Mucosa of gallbladder (tissue), 1 donor: ENCODE measurements at regions not wholly inside any gene's neighbourhood (a gene's known extent, or its start where the extent isn't known, plus 50 kb on each side); places are given as distances from the start of the nearest gene placed in this dataset.

ENCODE experiments used
- DNase-seq: peaks from one replicate; pipeline ENCODE4 v3.0.0-alpha.2; 2020; ENCODE audit warnings: low spot score
- donor health status: DM: no; HTN: no; CAD: no.

DNA sequence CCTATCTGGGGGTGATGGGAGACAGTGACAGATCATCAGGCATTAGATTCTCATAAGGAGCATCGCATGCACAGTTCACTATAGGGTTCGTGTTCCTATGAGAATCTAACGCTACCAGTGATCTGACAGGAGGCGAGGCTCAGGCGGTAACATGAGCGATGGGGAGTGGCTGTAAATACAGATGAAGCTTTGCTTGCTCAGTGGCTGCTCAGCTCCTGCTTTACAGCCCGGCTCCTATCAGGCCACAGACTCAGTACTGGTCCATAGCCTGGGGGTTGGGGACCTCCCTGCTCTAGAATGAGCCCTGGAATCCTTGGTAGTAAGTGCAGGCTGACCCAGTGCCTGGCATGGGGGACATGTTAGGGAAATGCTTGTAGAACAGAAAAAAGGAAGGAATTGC is 426.0 kb downstream of the TYW1 start:
- DNase-seq = no peak

DNA sequence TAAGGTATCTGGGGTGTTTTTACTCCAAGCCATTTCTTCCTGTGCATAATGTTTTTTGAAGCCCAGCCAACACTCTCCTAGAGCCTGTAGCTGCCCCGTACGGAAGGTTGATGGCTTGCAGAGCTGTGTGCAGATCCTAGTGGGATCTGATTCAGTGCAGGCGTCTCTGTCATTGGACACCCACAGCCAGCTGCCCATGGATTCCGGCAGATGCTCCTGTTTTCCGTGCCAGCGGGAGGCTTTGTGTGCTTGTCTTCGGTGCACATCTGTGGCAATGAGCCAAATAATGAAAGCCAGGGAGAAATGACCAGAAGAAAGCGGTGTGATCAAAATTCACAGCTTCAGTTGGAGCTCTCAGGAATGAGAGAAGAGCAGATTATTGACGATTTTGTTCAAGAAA is 426.4 kb downstream of the TYW1 start:
- DNase-seq = no peak

DNA sequence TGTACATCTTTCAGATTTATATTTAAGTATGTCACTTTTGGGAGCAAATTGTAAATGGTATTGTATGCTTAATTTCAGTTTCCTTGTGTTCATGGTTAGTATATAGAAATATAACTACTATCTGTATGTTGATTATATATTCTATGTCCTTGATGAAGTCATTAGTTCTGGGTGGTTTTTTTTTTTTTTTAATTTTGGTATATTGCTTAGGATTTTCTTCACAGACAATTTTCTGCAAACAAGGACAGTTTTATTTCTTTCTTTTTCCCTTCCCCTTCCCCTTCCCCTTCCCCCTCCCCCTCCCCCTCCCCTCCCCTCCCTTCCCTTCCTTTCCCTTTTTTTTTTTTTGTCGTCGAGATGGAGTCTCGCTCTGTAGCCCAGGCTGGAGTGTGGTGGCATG is 430.0 kb downstream of the TYW1 start:
- no peak for DNase-seq

GRCh38 chr7:67429735-67430134 is 433.1 kb downstream of the TYW1 start:
- DNase-seq = no peak

DNA sequence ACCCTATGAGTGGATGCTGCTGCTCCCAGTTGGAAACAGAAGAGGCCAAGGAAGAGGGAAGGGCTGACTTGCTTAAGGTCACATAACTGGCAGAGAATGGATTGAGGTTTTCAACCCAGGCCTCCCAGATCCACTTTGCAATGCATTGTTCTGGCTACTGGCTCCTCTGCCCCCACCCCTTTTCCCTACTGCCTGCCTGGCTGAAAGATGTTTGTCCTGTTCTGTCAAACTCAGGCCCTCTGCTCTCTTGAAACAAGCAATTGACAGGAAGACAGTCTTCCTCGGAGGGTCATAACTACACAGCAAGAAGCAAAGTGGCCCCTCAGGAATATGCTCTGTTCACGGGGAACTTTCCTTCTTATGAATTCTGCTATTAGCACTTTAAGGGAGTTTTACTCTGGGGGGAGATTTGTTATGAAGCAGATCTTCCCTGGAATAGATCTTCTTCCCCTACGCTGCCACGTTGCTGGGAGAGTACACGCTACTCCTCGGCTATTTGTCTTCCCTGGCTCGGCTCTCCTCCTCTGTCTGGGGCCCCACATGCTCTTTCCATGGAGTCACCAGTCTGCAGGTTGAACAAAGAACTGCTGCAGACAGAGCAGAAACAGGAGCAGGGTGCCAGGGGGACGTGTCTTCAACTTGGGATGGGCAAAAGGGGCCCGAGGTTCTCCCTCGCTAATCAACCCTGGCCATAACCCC is 436.1 kb downstream of the TYW1 start:
- DNase-seq = no peak

DNA sequence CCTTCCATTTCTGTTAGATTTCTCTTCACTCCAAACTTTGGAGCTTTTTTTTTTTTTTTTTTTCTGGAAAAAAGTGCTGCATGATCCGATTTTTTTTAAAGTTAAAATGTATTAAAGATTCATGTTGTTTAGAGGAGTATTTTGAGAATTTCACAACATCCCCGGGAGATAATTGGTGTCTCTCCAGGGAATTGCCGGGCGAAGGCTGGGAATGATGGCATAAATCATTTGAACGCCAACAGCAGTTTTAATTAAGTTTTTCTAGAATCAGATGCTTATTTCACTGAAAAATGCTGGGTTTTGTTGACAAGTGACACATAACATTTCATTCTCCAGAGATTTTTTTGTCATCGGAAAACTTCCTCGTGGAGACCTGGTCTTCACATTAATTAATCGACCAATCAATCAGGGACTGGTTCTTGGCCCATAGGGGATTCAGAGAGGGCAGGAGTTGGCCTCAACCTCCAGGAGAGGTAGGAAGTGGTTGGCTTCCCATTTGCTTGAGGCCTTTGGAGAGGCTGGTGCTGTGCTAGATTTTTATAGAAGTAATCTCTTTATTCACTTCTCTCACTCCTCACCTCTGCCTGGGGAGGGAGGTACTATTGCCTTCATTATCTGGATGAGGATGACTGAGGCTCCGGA is 439.4 kb downstream of the TYW1 start:
- no peak for DNase-seq

DNA sequence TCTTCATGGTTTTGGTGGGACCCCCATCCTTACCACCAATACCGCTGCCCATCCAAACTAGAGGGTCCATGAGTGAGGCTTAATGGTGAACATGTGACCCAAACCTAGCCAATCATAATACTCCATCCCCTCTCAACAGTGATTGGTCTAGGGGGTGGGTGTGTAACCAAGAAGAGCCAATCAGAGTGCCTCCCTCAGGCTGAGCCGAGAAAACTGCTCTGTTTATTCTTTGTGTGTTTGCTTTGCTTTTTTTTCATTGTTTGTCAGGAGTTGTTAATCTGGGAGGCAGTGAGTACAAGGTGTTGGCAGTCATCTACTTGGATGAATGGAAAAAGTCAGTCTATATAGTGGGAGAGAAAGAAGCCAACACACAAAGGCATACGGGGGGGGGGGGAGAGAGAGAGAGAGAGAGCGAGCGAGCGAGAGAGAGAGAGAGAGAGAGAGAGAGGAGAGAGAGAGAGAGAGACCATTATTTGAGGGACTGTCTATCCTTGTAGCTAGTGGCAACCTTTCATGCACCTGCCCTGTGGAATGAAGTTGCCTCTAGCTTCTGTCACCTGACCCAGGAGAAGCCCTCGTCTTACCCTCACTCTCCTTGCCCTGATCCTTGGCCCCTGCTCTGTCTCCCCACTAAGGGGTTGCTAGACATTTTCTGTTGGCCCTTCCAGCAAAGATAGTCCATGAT is 441.7 kb downstream of the TYW1 start:
- no peak for DNase-seq

DNA sequence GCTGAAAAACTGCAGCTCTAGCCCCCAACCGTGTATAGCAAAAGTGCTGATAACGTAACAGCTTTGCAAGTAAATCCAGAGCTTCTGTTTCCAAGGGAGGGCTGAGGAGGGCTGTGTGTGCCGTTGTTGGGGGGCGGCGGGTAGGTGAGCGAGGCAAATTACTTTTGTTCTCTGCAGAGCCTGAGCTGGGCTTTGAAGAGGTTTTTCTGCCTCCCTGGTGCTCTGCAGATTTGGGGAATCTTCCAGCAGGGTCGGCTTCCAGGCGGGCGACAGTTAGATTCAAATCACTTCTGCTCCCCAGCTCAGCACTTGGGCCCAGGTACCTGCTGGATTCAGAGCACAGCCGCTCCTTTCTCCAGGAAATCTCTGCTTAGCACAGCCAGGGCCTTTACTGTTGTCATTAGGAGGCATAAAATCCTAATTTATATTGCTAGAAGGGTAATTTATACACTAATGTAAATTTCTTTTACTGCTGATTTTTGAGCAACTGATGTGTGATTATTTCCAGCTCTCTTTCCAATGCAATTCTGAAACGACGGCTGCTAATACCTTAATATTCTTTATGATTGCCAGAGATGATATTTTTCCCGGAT is 442.4 kb downstream of the TYW1 start:
- DNase-seq = no peak

DNA sequence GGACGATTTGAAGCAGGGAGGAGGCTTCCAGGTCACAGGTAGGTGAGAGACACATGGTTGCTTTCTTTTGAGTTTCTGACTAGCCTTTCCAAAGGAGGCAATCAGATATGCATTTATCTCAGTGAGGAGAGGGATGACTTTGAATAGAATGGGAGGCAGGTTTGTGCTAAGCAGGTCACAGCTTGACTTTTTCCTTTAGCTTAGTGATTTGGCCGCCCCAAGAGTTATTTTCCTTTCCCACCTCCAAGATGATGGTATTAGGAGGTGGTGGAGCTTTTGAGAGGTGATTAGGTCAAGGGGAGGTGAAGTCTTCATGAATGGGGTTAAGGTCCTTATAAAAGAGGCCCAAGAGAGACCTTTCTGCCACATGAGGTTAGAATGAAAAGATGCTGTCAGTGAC is 443.7 kb downstream of the TYW1 start:
- DNase-seq = no peak

GRCh38 chr7:67445728-67446127 is 449.1 kb downstream of the TYW1 start:
- no peak for DNase-seq

DNA sequence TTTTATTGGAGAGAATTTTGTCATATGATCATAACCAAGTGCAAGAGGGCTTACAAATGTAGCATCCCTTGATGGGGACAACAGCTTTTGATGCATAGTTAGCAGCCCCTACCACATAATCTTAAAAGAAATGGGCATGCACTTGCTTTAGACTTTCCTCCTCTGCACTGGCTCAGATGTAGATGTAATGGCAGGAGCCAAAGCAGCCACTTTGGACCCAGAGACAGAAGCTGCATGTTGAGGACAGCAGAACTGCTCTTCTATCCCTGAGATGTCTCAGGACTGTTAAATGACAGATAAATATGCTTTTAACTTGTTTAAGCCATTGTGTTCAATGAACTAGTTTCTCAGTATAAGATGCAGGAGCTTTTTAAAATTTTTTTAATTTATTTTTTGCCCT is 450.7 kb downstream of the TYW1 start:
- no peak for DNase-seq

GRCh38 chr7:67448271-67448670 is 451.6 kb downstream of the TYW1 start:
- no peak for DNase-seq

DNA sequence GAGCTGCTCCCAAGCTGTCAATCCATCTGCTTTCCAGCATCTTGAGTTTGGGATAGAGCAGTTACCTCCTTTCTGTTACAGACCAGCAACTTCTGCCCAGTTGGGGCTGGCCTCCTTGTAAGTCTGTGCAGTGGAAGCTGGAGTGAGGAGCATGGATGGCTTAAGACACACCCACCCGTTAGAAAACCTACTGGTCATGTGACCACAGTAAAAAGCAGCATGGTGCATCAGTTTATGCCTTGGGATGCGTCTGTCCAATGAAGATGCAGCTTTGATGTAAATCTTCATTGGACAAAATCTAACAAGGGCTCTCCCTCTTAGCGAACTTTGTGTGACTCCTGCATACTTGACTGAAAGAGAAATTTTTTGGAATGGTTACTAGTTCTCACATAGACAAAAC is 453.5 kb downstream of the TYW1 start:
- DNase-seq = no peak

- DNase-seq = no peak
Measured at GRCh38 chr7:67451306-67451705, 454.7 kb downstream of the TYW1 start.

DNA sequence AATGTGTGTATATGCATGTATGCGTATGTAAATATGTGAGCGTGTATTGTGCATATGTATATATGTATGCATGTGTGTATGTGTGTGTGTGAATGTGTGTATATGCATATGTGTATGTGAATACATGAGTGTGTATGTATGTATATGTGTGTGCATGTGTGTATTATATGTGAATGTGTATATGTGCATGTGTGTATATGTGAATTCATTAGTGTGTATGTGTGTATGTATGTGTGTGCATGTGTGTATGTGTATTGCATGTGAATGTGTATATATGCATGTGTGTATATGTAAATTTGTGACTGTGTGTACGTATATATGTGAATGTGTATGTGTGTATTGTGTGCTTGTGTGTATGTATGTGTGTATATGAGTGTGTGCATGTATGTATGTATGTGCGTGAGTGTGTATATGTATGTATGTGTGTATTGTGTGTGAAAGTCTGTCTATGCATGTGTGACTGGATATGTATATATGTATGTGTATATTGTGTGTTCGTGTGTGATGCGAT is 455.9 kb downstream of the TYW1 start:
- no peak for DNase-seq

DNA sequence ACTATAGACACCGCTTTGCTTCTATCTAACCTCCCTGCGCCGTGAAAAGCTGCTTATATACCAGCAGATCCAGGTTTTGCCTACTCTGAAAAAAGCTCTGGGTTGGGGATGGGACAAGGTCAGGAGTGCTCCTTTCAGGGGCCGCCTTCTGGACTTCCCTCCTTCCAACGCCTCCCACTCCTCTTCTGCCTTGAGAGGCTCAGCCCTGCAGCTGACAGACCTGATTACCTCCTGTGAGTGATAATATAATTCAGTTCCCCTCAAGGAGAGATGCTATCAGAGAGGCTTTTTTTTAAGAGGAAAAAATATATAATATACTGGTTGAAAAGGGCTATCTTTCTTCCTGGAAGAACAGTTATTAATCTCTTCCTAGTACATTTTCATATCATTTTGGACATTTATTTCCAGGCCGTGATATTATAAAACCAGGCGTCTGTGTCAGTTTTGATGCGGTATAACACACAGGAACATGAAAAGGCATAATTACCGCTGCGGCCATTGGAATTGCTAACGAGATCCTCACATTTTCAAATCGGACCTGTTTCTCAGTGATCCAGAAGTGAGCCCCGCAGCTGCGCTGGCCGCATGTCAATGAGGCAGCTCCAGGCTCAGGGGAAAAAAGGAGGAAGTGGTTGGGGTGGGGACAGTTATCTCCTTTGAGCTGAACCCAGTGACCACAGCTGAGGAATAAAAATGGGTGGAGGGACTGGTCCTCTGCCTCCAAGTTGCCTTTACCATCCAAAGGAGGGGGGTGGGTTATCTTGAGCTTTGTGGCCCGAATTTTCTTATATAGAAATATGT is 457.1 kb downstream of the TYW1 start:
- no peak for DNase-seq

DNA sequence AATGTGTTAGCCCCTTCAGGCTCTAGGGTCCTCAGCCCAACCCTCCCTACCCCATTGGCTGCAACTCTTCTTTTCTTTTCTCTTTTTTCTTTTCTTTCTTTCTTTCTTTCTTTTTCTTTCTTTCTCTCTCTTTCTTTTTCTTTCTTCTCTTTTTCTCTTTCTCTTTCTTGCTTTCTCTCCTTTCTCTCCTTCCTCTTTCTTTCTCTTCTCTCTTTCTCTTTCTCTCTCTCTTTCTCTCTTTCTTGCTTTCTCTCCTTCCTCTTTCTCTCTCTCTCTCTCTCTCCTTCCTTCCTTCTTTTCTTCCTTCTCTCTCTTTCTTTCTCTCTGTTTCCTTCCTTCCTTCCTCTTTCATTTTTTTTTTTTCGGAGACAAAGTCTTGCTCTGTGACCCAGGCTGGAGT is 458.9 kb downstream of the TYW1 start:
- DNase-seq = no peak

- DNase-seq = peak; percentile 66
Measured at GRCh38 chr7:67462781-67463191, 466.2 kb downstream of the TYW1 start.

- DNase-seq = no peak
Measured at GRCh38 chr7:67463316-67463715, 466.7 kb downstream of the TYW1 start.

GRCh38 chr7:67463983-67464382 is 467.4 kb downstream of the TYW1 start:
- DNase-seq = no peak

GRCh38 chr7:67466109-67466508 is 469.5 kb downstream of the TYW1 start:
- no peak for DNase-seq

DNA sequence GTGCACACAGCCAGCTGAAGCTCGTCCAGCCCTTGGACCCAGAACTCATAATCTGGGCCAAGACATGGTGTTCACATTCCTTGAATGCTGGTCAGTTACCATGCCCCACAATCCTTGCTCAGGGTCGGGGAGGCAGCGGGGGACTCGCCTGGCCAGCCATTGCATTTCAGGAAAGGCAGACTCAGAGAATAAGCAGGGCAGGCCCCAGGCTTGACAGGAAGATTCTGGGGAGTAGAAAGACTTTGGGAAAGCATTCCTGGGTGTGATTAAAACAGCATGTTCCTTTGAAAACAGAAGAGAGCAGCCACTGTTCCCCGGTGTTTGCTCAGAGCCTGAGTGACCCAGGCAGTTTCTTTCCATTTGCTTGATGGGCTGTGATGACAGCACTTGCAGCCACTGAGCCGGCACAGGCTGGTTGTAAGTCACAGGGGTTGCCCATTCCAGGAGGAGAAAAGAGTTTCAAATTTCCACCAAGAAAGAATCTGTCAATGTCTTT is 473.7 kb downstream of the TYW1 start:
- peak; percentile 63 for DNase-seq
